NCI-H2081 treated with DMSO at 0.1 percent for 48 hours (cell line): ENCODE measurements at regions not wholly inside any gene's neighbourhood (a gene's known extent, or its start where the extent isn't known, plus 50 kb on each side); places are given as distances from the start of the nearest gene placed in this dataset.
A peak's percentile ranks its signal among the peaks of the same experiment; 100 is the strongest.

Experiments used
- DNase-seq: peaks from one replicate; lab custom pipeline; 2025; lab: John Stamatoyannopoulos, UW

- DNase-seq, result no peak
Measured at GRCh38 chr1:95991787-95992520, 729.6 kb upstream of the PTBP2 start.

DNA sequence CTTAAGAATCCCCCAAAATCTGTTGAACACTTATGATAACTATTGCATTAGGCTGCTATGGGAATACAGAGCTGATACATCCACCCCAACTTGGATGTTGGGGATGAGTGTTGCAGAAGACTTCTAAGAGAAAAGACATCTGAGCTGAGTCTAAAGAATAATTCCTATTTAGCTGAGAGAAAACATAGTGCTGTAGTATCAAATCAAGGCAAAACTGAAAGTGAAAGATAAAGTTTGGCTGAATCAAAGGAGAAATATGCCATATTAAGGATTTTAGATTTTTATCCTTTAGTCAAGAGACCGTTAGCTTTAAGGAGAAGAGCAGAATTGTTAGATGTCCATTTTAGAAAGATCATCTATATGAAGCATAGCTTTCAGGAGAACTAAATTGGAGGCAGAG is 726.9 kb upstream of the PTBP2 start:
- no peak for DNase-seq

GRCh38 chr1:96002201-96002600 is 719.4 kb upstream of the PTBP2 start:
- DNase-seq, result no peak

DNA sequence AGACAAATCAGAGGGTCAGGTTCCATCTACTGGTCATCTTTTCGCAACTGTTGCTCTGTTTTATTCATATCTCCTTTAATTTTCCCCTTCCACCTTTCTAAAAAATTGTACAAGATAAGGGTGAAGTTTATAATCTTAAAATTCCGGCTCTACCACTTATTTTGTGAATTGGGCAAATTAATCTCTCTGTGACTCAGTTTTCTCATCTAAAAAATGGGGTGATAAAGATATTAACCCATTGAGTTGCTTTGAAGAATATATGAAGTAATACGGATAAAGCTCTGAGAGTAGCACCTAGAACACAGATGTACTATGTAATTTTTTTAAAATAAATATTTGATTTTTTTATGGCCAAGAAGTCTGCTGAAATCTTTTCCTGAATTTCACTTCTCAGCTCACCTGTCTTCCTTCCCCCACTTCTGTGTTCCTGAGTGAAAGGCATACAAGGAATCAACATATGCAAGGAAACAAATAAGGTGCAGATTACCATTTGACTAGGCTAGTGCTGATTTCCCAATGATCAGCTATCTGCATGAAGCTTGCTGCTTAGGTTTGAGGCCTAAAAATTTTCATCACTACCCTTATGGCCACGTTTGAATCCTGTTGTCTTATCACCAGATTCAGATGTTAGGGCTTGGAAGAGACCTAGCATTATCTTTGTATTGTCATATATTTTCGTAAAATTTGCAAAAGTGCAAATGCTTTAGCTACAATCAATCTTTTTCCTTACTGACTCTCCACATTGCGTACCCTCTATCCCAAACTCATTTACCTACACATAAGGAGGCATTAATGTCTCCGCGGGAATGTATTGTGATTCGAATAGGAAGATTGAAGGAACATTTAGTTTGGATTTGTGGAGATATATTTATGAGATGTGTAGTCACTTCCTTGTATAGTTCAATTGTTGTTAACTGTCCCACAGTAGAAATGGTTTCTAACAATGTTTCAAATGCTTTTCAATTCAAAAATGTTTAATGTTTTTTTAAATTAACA is 718.3 kb upstream of the PTBP2 start:
- no peak for DNase-seq

DNA sequence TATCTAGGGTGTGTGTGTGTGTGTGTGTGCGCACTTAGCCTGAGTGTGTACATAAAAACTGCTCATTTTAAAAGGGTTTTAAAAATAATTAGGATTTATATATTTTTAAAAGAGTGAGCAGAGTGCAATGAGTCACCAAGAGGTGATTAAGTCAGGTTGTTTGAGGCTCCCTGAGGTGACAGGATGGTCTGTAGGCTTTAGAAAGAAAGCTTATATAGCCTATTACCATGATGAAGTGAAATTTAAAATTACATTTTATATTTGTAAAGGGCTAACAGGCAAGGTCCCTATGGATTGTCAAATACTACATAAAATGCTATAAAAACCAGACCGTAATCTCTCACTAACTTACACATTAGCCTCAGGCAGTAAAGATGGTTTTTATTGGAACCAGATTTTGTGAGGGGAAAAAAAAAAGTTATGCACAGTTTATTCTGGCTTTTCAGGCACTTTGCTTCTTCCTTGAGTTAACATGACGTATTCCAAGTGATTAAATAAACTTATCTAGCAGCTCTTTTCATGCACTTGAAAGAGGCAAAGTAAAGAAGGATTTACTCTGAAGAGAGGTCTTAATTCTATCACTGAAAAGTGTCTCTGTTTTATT is 711.7 kb upstream of the PTBP2 start:
- no peak for DNase-seq

GRCh38 chr1:96011606-96012005 is 710.0 kb upstream of the PTBP2 start:
- DNase-seq, result no peak

DNA sequence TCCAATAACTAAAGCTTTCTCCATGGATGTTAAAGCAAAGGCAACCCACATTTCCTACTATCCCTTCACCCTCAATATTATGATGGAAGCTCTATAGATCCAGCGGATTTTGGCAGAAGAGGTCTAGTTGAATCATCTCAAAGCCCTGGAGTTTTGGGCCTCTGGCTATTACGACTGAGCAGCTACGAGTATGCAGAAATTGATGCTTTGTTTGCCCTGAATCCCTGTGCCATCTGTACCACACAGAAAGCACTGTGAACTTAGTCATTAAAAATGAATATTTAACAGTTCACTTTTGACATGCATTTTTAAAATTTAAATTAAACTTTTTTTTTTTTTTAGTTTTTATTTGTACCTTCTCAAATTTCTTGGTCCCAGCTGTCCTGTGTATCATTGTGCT is 705.4 kb upstream of the PTBP2 start:
- DNase-seq, result no peak

DNA sequence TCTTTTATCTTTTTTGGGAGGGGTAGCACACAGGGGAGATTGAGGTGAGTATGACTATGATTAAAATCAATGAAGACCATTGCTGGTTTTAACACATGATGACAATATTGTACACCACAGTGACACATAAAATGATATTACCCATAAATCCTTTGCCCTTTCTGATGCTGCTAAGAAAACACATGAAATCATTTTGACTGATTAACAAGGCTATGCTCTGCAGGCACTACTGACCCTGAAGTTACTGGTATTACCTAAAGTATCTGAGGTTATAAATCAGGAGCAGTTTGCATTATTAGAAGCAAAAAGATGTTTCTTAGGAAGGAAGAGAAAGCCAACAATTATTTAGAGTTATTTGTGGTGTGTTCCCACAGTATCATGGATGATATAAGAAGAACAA is 701.2 kb upstream of the PTBP2 start:
- DNase-seq, result no peak

DNA sequence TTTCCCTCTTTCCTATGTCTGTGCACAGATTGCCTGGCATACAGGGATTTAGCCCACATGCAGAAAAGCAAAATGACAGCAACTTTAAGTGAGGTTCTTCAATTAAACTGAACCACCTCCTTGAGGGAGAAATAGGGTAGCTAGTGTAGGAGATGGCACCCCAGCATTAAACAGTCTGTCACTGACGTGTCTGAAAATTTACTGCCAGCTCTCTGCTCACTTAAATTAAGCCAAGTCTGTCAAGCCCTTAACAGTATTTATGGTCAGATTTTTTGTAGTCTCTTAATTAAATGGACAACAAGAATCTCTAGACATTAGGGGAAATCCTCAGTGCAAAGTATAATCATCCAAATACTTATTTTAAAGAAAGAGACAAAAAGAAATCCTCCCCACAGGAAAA is 696.5 kb upstream of the PTBP2 start:
- no peak for DNase-seq

- no peak for DNase-seq
Measured at GRCh38 chr1:96028071-96028470, 693.5 kb upstream of the PTBP2 start.

GRCh38 chr1:96030312-96030711 is 691.3 kb upstream of the PTBP2 start:
- no peak for DNase-seq

DNA sequence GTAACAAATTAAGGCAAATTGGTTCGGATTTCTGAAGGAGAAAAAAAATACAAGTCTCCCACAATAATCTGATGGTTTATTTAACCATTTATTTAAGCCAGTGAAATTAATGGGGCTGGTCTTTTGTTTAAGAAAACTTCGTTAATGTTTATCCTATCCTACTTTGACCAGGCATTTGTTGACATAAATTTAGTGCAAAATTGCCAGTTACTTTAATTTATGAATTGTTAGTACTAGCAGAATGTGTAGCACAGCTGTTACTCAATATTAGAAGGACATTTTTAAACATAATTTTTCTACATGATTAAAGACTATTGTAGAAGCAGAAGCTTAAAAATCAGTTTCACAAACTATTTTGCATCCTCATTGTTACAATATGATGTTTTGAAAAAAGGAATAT is 687.6 kb upstream of the PTBP2 start:
- DNase-seq, result no peak

DNA sequence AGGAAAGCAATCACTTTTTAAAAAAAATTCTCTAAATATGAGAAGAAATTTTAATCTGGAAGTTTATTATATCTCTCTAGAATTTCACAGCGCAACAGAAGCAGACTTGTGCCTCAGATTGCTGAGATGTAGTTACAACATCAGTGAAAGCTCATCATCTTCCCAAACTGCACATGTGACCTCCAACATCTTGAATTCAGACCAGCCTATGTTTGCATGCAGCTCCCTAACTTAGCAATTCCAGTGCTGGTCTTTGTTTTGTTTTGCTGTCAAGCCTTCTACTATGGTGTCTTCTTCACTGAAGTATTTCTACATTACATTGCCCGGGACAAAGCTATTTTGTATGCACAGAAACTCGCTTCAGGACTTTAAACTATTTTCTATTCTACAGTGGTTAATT is 684.8 kb upstream of the PTBP2 start:
- DNase-seq, result no peak

DNA sequence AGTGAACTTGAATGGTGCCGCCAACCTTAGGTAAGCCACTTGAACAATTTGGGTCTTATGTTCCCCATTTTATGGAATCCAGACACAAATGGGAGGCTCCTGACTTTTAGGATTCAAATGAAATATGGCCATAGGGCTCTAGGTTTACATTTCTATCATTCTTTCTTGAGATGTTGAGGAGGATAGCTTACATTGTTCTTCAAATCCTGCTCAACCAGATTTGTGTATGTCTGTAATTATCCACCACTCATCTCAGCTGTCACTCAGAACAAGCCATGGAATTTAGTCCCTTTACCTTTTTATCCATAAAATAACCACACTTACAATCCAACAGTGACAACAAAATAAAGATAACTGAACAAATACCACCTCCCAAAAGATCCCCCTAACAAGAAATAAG is 682.9 kb upstream of the PTBP2 start:
- no peak for DNase-seq

DNA sequence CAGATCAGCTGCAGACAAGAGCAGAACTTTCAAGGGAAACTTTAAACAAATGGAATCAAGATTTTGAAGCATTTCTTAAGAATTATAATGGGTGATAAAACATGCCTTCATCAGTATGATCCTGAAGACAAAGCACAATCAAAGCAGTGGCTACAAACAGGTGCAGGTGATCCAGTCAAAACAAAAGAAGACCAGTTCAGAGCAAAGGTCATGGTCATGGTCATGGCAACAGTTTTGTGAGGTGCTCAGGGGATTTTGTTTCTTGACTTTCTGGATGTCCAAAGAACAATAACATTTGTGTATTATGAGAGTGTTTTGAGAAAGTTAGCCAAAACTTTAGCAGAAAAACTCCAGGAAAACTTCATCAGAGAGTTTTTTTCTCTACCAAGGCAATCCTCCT is 681.7 kb upstream of the PTBP2 start:
- DNase-seq, result no peak

DNA sequence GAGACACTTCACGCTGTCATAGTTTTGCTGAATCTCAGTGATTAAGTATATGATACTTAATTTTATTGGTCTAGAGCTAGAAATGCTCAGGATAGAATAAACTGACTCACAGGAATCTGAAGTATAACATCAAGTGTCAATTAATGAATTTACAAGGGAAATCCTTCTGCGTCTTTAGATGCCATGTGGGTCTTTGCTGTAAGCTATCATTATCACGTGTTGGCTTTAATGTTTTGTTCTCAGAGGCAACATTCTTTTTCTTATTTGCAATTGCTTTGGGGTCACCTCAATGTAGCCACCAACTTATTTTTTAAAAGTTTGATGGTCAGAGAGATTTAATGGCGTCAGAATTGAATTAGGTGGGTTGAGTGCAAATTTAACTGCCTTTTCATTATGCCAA is 680.1 kb upstream of the PTBP2 start:
- DNase-seq, result no peak

DNA sequence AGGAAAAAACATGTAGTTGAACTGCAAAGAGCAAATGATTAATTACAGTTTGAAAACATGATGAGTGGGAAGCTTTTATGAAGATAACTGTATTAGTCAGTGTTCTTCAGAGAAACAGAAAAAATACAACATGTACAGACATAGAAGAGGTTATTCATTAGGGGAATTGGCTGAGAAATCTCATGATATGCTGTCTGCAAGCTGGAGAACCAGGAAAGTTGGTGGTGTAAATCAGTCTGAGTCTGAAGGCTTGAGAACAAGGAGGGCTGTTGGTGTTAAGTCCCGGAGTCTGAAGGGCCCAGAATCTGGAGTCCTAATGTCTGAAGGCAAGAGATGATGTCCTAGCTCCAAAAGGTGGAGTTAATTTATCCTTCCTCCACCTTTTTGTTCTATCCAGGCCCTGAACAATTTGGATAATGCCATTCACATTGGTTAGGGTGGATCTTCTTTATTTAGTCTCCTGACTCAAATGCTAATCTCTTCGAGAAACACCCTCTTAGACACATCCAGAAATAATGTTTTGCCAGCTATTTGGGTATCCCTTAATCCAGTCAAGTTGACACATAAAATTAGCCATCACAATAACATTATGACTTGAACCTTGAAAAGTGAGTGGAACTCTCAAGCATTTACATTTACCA is 672.9 kb upstream of the PTBP2 start:
- no peak for DNase-seq

DNA sequence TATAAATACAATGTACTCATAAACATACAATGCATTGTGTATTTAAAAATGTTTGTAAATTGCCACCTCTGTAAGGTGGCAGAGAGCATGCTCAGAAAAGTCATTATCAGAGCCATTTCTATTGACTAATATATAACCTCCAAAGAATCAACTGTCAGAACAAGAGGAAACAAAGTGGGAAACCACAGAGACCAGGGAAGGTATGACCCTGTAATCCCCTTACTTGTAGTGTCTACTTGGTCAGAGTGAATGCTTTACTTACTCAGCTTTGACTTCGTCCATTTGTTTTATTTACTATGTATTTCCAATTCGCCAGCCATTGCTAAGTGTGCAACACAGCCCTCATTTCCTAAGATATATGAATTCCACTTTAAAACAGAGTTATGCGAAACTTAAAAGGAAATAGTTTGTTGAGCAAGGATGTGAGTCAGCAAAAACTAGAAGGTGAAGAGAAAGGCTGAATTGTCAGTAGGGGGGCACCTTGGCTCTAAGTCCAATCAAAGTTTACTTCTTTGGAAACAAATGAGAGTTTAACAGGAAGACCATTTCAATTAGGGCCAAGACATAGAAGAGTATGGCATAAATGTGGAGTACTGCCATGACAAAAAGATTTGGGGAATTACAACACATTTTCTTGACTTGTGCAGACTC is 671.7 kb upstream of the PTBP2 start:
- no peak for DNase-seq

- DNase-seq, result no peak
Measured at GRCh38 chr1:96059276-96059675, 662.3 kb upstream of the PTBP2 start.

GRCh38 chr1:96059736-96060135 is 661.8 kb upstream of the PTBP2 start:
- no peak for DNase-seq

DNA sequence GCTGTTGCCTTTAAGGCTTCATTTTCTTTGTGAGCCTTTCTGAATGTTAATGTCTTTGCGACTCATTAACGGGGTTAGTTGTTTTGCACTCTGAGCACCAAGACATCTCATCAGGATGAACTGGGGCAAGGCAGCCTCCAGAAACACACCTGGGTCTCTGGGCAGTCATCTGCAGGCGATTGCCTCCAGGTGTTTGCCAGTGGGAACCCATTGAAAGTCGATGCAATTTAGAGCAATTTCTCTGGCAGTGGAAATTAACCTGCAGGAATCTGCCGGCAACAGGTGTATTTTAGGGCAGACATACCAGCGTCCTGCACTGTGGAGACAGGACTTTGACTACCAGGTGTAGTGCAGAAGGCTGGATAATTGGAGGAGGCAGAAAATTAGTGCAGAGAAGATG is 661.0 kb upstream of the PTBP2 start:
- DNase-seq, result peak; percentile 4

DNA sequence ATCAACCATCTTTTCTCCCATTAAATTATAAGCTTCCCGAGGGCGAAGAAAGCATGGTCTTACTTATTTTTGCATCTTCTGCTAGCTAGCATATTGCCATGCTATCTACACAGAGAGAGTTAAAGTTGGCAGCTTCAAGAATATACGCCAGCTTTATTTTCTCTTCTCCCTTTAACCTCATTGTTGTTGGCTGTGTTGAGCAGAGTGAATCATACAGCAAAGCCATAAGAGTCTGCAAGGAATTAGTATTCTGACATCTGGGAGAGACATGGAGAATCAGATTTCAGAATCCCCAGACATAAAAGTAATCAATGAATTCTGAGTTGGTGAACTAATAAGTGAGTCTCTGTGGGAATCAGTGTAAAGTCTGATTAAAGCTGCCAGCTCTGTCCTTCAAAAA is 649.6 kb upstream of the PTBP2 start:
- DNase-seq, result no peak
